Retinal pigment epithelial cell (primary cell): ENCODE measurements at regions not wholly inside any gene's neighbourhood (a gene's known extent, or its start where the extent isn't known, plus 50 kb on each side); places are given as distances from the start of the nearest gene placed in this dataset.

Experiments used
- DNase-seq: peaks from one replicate; pipeline ENCODE4 v3.0.0-alpha.2; 2010; ENCODE audit warnings: low read depth
- H3K4me3 ChIP-seq: 2 replicates; pipeline ENCODE4 v1.5.1; 2011; ENCODE audit warnings: mild to moderate bottlenecking, low read length, control low read depth, moderate library complexity
- TF ChIP-seq, protein P1 (sequence below): conservative IDR thresholded peaks from 2 replicates; pipeline ENCODE4 v1.5.1; 2011; ENCODE audit warnings: low read depth, low read length, control low read depth, inconsistent platforms

DNA sequence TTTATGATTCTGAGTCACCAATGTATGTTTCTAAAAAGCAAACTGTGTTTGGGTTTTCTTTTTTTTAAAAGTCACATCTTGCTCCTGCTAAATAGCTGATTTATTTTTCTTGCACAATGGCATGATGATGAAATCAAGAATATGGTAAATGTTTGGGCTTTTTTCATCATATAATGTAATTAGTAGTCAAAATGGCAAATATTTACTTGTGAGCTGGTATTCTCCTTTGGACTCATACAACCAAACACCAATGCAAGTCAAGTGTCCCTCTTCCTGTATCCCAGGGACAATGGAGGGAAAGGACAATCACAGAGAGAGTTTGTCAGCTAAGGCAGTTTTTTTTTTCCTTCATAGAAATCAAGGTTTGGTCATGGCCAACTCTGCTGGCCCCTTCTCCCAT lies 94.6 kb upstream of the RALGPS2 start:
- no peak overlapping the region for H3K4me3 ChIP-seq
- no peak for DNase-seq
- TF ChIP-seq, protein P1, sequence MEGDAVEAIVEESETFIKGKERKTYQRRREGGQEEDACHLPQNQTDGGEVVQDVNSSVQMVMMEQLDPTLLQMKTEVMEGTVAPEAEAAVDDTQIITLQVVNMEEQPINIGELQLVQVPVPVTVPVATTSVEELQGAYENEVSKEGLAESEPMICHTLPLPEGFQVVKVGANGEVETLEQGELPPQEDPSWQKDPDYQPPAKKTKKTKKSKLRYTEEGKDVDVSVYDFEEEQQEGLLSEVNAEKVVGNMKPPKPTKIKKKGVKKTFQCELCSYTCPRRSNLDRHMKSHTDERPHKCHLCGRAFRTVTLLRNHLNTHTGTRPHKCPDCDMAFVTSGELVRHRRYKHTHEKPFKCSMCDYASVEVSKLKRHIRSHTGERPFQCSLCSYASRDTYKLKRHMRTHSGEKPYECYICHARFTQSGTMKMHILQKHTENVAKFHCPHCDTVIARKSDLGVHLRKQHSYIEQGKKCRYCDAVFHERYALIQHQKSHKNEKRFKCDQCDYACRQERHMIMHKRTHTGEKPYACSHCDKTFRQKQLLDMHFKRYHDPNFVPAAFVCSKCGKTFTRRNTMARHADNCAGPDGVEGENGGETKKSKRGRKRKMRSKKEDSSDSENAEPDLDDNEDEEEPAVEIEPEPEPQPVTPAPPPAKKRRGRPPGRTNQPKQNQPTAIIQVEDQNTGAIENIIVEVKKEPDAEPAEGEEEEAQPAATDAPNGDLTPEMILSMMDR, result no peak

DNA sequence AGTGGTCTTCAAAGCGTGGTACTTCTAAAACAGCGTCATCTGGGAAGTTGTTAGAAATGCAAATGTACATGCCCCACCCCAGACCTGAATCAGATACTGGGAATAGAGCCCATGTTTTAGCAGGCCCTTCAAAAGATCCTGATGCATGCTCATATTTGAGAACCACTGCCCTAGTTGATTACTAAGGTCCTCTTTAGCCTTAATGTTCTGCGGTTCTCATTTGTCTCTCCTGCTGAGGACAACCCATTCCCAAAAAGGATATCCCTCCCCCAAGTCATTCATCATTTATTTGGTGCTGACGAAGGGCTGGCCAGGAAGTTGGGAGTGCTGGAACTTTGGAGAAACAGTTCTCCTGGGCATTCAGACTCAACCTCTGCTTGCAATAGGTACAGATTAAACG lies 92.4 kb upstream of the RALGPS2 start:
- TF ChIP-seq, protein P1, result no peak
- H3K4me3 ChIP-seq, result no peak overlapping the region
- DNase-seq, result no peak

DNA sequence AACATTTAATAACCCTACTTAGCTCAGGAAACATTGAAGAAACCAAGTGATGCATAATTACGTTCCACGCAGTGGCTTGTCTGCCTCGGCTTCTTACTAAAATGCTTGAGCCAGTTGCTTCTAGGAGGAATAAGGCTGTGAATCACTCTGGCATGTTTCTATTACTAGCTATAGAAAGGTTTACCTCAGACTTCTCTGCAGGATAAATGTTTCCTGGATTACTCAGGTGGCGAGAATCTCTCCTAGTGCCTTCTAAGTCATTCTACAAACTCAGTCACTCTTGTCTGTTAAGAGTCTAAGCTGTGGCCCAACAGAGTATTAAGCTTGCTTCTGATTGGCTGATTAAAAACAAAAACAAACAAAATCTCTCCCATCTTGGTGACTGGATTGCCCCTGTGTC lies 92.0 kb upstream of the RALGPS2 start:
- DNase-seq, result no peak
- H3K4me3 ChIP-seq, result no peak overlapping the region
- TF ChIP-seq, protein P1, result no peak

DNA sequence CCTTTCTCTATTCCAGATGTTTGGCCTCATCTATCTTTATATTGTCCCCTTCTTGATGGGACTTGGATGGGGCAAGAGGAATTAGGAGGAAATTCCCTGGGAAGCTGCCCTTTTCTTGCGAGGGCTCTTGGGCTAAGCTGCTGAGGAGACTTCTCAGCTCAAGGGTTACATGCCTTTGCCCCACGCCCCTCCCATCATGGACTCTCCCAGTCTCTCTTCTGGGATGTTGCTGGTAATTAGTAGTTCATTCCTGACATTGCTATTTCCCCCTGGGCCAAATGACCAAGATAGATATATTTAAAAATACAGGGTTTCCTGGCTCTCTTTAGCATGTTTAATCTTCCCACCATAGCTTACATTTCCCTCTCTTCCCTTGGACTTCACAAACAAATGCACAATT lies 90.6 kb upstream of the RALGPS2 start:
- TF ChIP-seq, protein P1, result no peak
- no peak for DNase-seq
- no peak overlapping the region for H3K4me3 ChIP-seq

DNA sequence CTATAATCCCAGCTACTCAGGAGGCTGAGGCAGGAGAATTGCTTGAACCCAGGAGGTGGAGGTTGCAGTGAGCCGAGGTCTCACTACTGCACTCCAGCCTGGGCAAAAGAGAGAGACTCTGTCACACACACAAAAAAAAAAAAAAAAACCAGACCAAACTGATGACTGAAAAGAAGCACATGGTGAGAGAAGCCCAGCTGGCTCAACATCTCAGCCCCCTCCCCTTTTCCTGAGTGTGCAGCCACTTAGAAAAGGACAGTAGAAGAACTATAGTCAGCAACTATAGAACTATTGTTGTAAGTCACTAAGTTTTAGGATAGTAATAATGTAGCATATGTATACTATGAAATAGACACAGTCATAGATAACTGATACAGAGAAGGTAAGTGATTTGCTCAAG lies 87.2 kb upstream of the RALGPS2 start:
- H3K4me3 ChIP-seq, result no peak overlapping the region
- TF ChIP-seq, protein P1, result no peak
- no peak for DNase-seq

DNA sequence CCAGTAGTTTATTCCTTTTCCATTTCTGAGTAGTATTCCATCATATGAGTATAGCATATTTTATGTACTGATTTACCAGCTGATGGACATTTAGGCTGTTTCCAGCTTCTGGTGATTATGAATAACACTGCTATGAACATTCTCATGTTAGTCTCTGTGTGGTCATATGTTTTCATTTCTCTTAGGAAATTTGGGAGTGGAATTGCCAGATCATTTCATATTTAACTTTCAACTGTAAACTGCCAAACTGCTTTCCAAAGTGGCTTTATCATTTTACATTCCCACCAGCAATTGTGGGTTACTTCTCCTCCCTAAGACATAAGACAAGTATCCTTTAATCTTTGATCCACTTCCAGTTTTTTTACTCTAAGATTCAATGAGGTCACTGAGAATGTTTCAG lies 85.7 kb upstream of the RALGPS2 start:
- no peak overlapping the region for H3K4me3 ChIP-seq
- DNase-seq, result no peak
- TF ChIP-seq, protein P1, result no peak

DNA sequence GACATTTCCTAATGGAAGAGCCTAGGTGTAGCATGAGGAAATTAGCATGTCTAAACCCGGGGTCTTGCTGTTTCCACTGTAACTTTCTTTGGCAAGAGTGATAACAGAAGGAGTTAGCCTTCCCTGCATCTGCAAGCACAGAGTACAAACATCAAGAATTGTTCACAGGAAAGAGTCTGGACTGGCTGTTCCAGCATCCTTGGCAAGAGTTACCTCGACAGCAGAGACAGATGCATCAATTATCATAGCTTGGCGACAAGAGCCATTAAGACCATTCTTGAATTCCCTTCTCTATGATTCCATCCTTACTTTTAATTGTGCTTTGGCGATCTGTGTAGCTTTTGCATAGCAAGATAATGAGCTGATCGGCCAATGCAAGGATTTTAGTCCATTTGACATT lies 82.8 kb upstream of the RALGPS2 start:
- TF ChIP-seq, protein P1, result no peak
- DNase-seq, result no peak
- no peak overlapping the region for H3K4me3 ChIP-seq
